Calu3 (cell line): ENCODE measurements at regions not wholly inside any gene's neighbourhood (a gene's known extent, or its start where the extent isn't known, plus 50 kb on each side); places are given as distances from the start of the nearest gene placed in this dataset.

Experiments
- BruUV-seq: library from RNA; stranded (reverse); fragments of 400-500 nt; replicated peaks from 2 replicates; lab custom pipeline; 2021; lab: Mats Ljungman, UMichigan
- CTCF ChIA-PET: fragments of 300-600 bp; sonication (Branson Sonifier 250); formaldehyde crosslinking; loops from one replicate; lab custom pipeline; 2022; ENCODE audit warnings: antibody characterized with exemption; lab: Charles Lee
- DNase-seq: peaks from one replicate; pipeline ENCODE4 v3.0.0; 2022
- H3K27ac Mint-ChIP-seq: one replicate; pipeline ENCODE4 v1.8.0; 2022; ENCODE audit warnings: mixed read lengths; ENCODE audit not compliant: unreplicated experiment
- H3K27me3 Mint-ChIP-seq: one replicate; pipeline ENCODE4 v1.8.0; 2022; ENCODE audit warnings: mixed read lengths; ENCODE audit not compliant: unreplicated experiment
- H3K36me3 Mint-ChIP-seq: one replicate; pipeline ENCODE4 v1.8.0; 2022; ENCODE audit warnings: mild to moderate bottlenecking, moderate library complexity, mixed read lengths; ENCODE audit not compliant: insufficient read depth, unreplicated experiment
- H3K4me1 Mint-ChIP-seq: one replicate; pipeline ENCODE4 v1.8.0; 2022; ENCODE audit warnings: mild to moderate bottlenecking, low read depth, mixed read lengths; ENCODE audit not compliant: unreplicated experiment
- H3K4me3 Mint-ChIP-seq: one replicate; pipeline ENCODE4 v1.8.0; 2022; ENCODE audit warnings: mild to moderate bottlenecking, low read depth, moderate library complexity, mixed read lengths; ENCODE audit not compliant: unreplicated experiment
- H3K9me3 Mint-ChIP-seq: one replicate; pipeline ENCODE4 v1.8.0; 2022; ENCODE audit warnings: low read depth, mixed read lengths; ENCODE audit not compliant: unreplicated experiment
- intact Hi-C: fragments of 100-400 bp; cut with micrococcal nuclease; formaldehyde crosslinking; loops from one replicate; pipeline ENCODE4 v1.10.0; 2022; ENCODE audit not compliant: unreplicated experiment
- TF ChIP-seq, protein P1 (sequence below): fragments of 200-600 bp; IDR thresholded peaks from one replicate; pipeline ENCODE4 v1.8.0; 2022; ENCODE audit warnings: antibody characterized with exemption; ENCODE audit not compliant: unreplicated experiment

- TF ChIP-seq, protein P1, sequence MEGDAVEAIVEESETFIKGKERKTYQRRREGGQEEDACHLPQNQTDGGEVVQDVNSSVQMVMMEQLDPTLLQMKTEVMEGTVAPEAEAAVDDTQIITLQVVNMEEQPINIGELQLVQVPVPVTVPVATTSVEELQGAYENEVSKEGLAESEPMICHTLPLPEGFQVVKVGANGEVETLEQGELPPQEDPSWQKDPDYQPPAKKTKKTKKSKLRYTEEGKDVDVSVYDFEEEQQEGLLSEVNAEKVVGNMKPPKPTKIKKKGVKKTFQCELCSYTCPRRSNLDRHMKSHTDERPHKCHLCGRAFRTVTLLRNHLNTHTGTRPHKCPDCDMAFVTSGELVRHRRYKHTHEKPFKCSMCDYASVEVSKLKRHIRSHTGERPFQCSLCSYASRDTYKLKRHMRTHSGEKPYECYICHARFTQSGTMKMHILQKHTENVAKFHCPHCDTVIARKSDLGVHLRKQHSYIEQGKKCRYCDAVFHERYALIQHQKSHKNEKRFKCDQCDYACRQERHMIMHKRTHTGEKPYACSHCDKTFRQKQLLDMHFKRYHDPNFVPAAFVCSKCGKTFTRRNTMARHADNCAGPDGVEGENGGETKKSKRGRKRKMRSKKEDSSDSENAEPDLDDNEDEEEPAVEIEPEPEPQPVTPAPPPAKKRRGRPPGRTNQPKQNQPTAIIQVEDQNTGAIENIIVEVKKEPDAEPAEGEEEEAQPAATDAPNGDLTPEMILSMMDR = no peak
- intact Hi-C loops = no loop called here
- Mint-ChIP-seq H3K27ac (no peak overlapping the region), H3K4me1 (no peaks in the 10 kb centered on the region), H3K27me3 (no peaks in the 10 kb centered on the region), H3K9me3 (peaks cover 7% of the 10 kb centered on the region), H3K36me3 (no peaks in the 10 kb centered on the region), H3K4me3 (no peak overlapping the region)
- BruUV-seq = no TSS peak
- DNase-seq = no peak
- CTCF ChIA-PET = no interaction called here
Observed at GRCh38 chr9:104412238-104412637, 91.8 kb upstream of the OR13F1 start.

DNA sequence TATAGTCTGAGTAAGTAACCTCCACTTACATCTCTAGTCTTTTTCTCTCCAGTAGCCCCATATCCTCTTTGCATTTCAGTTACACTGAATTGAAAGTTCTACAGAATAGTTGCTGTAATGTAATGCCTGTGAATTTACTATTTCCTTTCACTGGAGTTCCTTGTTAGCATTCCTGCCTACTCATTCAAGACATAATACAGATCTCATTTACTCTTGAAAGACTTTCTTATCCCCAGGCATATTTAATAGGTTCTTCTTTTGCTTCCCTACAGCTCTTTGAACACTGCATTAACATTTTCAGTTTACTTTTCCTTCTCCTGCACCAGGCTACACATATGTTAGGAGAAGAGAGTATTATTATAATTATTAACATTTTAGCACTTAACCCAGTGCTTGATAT lies 87.6 kb upstream of the OR13F1 start:
- Mint-ChIP-seq H3K4me3 (no peak overlapping the region), H3K9me3 (peaks cover 9% of the 10 kb centered on the region), H3K4me1 (no peaks in the 10 kb centered on the region), H3K36me3 (no peaks in the 10 kb centered on the region), H3K27me3 (no peaks in the 10 kb centered on the region), H3K27ac (no peak overlapping the region)
- no TSS peak for BruUV-seq
- DNase-seq = no peak
- TF ChIP-seq, protein P1 = no peak
- intact Hi-C loops = no loop called here
- CTCF ChIA-PET = no interaction called here

GRCh38 chr9:104417296-104417695 lies 86.8 kb upstream of the OR13F1 start:
- H3K9me3 Mint-ChIP-seq = peaks cover 9% of the 10 kb centered on the region

DNA sequence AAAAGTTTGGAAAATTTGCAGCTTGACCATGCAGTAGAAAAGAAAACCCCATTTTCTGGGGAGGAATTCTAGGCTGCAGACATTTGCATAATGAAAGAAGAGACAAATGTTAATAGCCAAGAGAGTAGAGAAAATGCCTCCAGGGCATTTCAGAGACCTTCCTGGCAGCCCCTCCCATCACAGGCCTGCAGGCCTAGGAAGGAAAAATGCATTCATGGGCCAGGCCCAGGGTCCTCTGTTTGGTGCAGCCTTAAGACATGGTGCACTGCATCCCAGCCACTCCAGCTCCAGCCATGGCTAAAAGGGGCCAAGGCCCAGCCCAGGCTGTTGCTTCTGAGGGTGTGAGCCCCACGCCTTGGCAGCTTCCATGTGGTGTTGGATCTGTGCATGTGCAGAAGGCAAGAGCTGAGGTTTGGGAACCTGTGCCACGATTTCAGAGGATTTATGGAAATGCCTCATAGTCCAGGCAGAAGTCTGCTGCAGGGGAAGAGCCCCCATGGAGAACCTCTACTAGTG lies 75.0 kb upstream of the OR13F1 start:
- TF ChIP-seq, protein P1 = no peak
- Mint-ChIP-seq H3K27me3 (no peaks in the 10 kb centered on the region), H3K4me3 (no peak overlapping the region), H3K4me1 (no peaks in the 10 kb centered on the region), H3K27ac (no peak overlapping the region), H3K9me3 (peaks cover 5% of the 10 kb centered on the region), H3K36me3 (no peaks in the 10 kb centered on the region)
- intact Hi-C loops = no loop called here
- no TSS peak for BruUV-seq
- DNase-seq = no peak
- CTCF ChIA-PET = no interaction called here

More at GRCh38 chr9:104417296-104417695, 86.8 kb upstream of the OR13F1 start:
- no peak overlapping the region for H3K27ac Mint-ChIP-seq
- no peaks in the 10 kb centered on the region for H3K36me3 Mint-ChIP-seq
- no TSS peak for BruUV-seq
- no peaks in the 10 kb centered on the region for H3K27me3 Mint-ChIP-seq
- DNase-seq = no peak
- H3K4me1 Mint-ChIP-seq = no peaks in the 10 kb centered on the region
- intact Hi-C loops = no loop called here
- TF ChIP-seq, protein P1 = no peak
- no peak overlapping the region for H3K4me3 Mint-ChIP-seq
- CTCF ChIA-PET = no interaction called here
